IPS-18a (cell line): ENCODE measurements at regions not wholly inside any gene's neighbourhood (a gene's known extent, or its start where the extent isn't known, plus 50 kb on each side); places are given as distances from the start of the nearest gene placed in this dataset.

Source experiments
- H3K27ac ChIP-seq: one replicate; pipeline ENCODE4 v1.5.1; 2013; ENCODE audit warnings: low read length
- H3K27me3 ChIP-seq: one replicate; pipeline ENCODE4 v1.6.1; 2013; ENCODE audit warnings: mild to moderate bottlenecking, low read length; ENCODE audit not compliant: control insufficient read depth, insufficient read depth
- H3K36me3 ChIP-seq: one replicate; pipeline ENCODE4 v1.6.1; 2013; ENCODE audit warnings: low read depth, low read length; ENCODE audit not compliant: control insufficient read depth
- H3K4me1 ChIP-seq: one replicate; pipeline ENCODE4 v1.6.1; 2013; ENCODE audit warnings: low read depth, low read length; ENCODE audit not compliant: control insufficient read depth
- H3K4me3 ChIP-seq: one replicate; pipeline ENCODE4 v1.5.1; 2013; ENCODE audit warnings: low read length
- H3K9ac ChIP-seq: one replicate; pipeline ENCODE4 v1.6.1; 2013; ENCODE audit warnings: mild to moderate bottlenecking, low read length, moderate library complexity
- H3K9me3 ChIP-seq: one replicate; pipeline ENCODE4 v1.6.1; 2013; ENCODE audit warnings: low read depth, low read length; ENCODE audit not compliant: control insufficient read depth

- Histone ChIP-seq H3K27me3 (no peaks in the 10 kb centered on the region), H3K4me1 (no peaks in the 10 kb centered on the region), H3K9ac (no peak overlapping the region), H3K27ac (no peak overlapping the region), H3K4me3 (no peak overlapping the region), H3K9me3 (no peaks in the 10 kb centered on the region), H3K36me3 (no peaks in the 10 kb centered on the region)
These were observed 147.2 kb upstream of the BDNF start for GRCh38 chr11:27847496-27847895.

DNA sequence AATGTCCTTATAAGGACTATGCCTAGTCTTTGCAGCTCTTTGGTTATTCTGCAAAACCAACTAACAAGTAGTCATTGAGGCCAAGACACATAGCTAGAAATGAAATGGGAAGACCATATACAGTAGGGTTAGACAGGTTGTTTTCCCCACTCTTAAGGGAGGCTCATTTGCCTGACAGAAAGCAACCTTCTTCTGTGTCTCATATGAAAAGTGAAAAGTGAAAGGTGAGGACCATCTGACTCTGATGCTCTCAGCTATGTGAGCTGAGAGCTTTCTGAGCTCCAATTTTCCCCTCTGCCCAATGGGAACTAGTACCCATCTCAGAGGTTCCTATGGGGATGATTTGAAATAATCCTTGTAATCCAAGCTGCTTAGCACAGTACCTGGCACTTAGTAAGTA lies 142.0 kb upstream of the BDNF start:
- Histone ChIP-seq H3K4me3 (no peak overlapping the region), H3K27ac (no peak overlapping the region), H3K9ac (no peak overlapping the region), H3K4me1 (no peaks in the 10 kb centered on the region), H3K36me3 (no peaks in the 10 kb centered on the region), H3K27me3 (no peaks in the 10 kb centered on the region), H3K9me3 (no peaks in the 10 kb centered on the region)

DNA sequence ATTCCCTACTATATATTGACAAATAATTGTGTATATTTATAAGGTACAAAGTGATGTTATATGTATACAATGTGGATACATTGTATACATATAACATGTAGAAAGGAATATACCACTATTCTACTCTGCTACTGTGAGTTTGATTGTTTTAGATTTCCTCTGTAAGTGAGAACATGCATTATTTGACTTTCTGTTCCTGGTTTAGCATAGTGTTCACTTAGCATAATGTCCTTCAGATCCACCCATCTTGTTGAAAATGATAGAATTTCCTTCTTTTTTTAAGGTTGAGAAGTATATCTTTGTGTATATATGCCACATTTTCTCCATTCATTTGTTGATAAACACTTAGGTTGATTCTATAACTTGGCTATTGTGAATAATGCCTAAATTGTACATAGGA lies 140.8 kb upstream of the BDNF start:
- Histone ChIP-seq H3K9ac (no peak overlapping the region), H3K9me3 (no peaks in the 10 kb centered on the region), H3K27me3 (no peaks in the 10 kb centered on the region), H3K27ac (no peak overlapping the region), H3K4me3 (no peak overlapping the region), H3K36me3 (no peaks in the 10 kb centered on the region), H3K4me1 (no peaks in the 10 kb centered on the region)

GRCh38 chr11:27839226-27839913 lies 139.1 kb upstream of the BDNF start:
- Histone ChIP-seq H3K4me1 (no peaks in the 10 kb centered on the region), H3K4me3 (no peak overlapping the region), H3K27me3 (no peaks in the 10 kb centered on the region), H3K36me3 (no peaks in the 10 kb centered on the region), H3K9me3 (no peaks in the 10 kb centered on the region), H3K27ac (no peak overlapping the region), H3K9ac (no peak overlapping the region)

DNA sequence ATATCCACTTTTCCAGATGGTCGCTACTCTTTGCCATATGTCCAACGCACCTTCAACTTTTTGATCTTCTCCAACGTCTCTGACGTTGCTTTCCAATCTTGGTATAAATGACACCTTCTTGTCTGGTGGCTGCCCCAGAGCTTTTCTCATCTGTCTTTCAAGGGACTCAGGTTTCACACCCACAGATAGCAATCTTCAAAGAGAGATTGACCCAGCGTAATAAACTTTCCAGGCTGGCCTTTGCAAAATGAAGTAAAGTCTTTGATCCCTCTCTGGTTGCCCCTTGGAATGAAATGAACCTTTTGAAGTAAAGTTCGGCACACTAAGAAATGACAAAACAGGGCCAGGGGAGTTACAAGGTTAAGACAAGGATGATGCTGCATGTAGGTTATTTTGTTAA lies 138.4 kb upstream of the BDNF start:
- Histone ChIP-seq H3K9me3 (no peaks in the 10 kb centered on the region), H3K27me3 (no peaks in the 10 kb centered on the region), H3K4me1 (no peaks in the 10 kb centered on the region), H3K4me3 (no peak overlapping the region), H3K27ac (no peak overlapping the region), H3K9ac (no peak overlapping the region), H3K36me3 (no peaks in the 10 kb centered on the region)

- Histone ChIP-seq H3K9me3 (no peaks in the 10 kb centered on the region), H3K27ac (no peak overlapping the region), H3K4me1 (no peaks in the 10 kb centered on the region), H3K4me3 (no peak overlapping the region), H3K27me3 (no peaks in the 10 kb centered on the region), H3K9ac (no peak overlapping the region), H3K36me3 (no peaks in the 10 kb centered on the region)
These were observed 137.8 kb upstream of the BDNF start for GRCh38 chr11:27837895-27838563.

GRCh38 chr11:27830206-27830605 lies 130.0 kb upstream of the BDNF start:
- Histone ChIP-seq H3K4me3 (no peak overlapping the region), H3K27me3 (no peaks in the 10 kb centered on the region), H3K9me3 (peaks cover 6% of the 10 kb centered on the region), H3K27ac (no peak overlapping the region), H3K4me1 (no peaks in the 10 kb centered on the region), H3K9ac (no peak overlapping the region), H3K36me3 (no peaks in the 10 kb centered on the region)

DNA sequence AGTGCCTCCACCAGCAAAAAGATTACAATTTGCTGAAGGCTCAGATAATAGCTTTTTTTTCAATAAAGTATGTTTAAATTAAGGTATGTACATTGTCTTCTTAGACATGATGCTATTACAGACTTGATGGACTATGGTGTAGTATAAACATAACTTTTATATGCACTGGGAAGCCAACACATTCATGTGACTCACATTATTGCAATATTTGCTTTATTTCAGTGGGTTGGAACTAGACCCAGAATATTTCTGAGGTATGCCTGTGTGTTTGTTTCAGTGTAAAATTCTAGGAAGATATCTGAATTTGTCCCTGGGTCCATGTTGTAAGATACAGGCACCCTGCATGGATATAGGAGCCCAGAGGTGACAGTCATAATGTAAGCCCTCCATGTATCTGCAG lies 120.0 kb upstream of the BDNF start:
- Histone ChIP-seq H3K36me3 (no peaks in the 10 kb centered on the region), H3K27me3 (no peaks in the 10 kb centered on the region), H3K9ac (no peak overlapping the region), H3K27ac (no peak overlapping the region), H3K4me3 (no peak overlapping the region), H3K4me1 (no peaks in the 10 kb centered on the region), H3K9me3 (no peaks in the 10 kb centered on the region)

- no peaks in the 10 kb centered on the region for H3K36me3 ChIP-seq
- H3K4me1 ChIP-seq: no peaks in the 10 kb centered on the region
These were observed 115.9 kb upstream of the BDNF start for GRCh38 chr11:27816197-27816596.

DNA sequence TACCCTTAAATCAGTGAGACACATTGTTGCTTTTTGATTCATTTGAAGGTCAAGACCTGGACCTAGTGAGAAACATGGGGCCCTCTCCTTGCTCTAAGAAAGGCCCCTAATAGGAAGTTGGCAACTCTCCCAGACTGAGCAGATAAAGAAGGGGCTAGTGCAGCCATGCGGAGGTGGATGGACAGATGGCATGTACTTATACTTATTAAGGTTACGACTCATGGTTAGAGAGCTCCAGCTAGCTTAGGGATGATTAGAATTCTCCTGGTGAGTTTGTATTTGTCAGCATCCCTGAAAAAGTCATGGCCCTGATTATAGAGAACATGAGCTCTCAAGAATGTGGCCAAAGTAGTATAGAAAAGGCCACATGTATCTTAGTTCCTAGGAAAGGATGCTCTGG lies 112.1 kb upstream of the BDNF start:
- H3K27ac ChIP-seq: no peak overlapping the region
- no peaks in the 10 kb centered on the region for H3K9me3 ChIP-seq
- no peak overlapping the region for H3K9ac ChIP-seq
- H3K36me3 ChIP-seq: no peaks in the 10 kb centered on the region
- H3K4me1 ChIP-seq: no peaks in the 10 kb centered on the region
- no peak overlapping the region for H3K4me3 ChIP-seq
- no peaks in the 10 kb centered on the region for H3K27me3 ChIP-seq

More at GRCh38 chr11:27816197-27816596, 115.9 kb upstream of the BDNF start:
- Histone ChIP-seq H3K27me3 (no peaks in the 10 kb centered on the region), H3K27ac (no peak overlapping the region), H3K9me3 (no peaks in the 10 kb centered on the region), H3K9ac (no peak overlapping the region), H3K4me3 (no peak overlapping the region)

GRCh38 chr11:27807596-27807995 lies 107.3 kb upstream of the BDNF start:
- Histone ChIP-seq H3K4me3 (no peak overlapping the region), H3K27me3 (no peaks in the 10 kb centered on the region), H3K4me1 (no peaks in the 10 kb centered on the region), H3K27ac (no peak overlapping the region), H3K36me3 (no peaks in the 10 kb centered on the region), H3K9me3 (no peaks in the 10 kb centered on the region), H3K9ac (no peak overlapping the region)

- H3K4me1 ChIP-seq: no peaks in the 10 kb centered on the region
- no peaks in the 10 kb centered on the region for H3K27me3 ChIP-seq
These were observed 105.9 kb upstream of the BDNF start for GRCh38 chr11:27806122-27806521.

More at GRCh38 chr11:27806122-27806521, 105.9 kb upstream of the BDNF start:
- Histone ChIP-seq H3K9me3 (no peaks in the 10 kb centered on the region), H3K27ac (no peak overlapping the region), H3K9ac (no peak overlapping the region), H3K4me3 (no peak overlapping the region), H3K36me3 (no peaks in the 10 kb centered on the region)
